ENCODE measurements at regions not wholly inside any gene's neighbourhood (a gene's known extent, or its start where the extent isn't known, plus 50 kb on each side); places are given as distances from the start of the nearest gene placed in this dataset.
"Not testable (repeated sequence)": the region's sequence is repeated elsewhere in the genome, so short reads cannot be mapped to it uniquely, and the experiment has no call there.

- no peak for TF ChIP-seq ZNF274 (IDR thresholded peaks at IDR 0.05; ENCODE audit: low read depth, low read length)
- no peak overlapping the region for H3K4me3 ChIP-seq (ENCODE audit: low read length)
Observed at GRCh38 chrX:13397878-13398818, 78.3 kb upstream of the ATXN3L start.

GRCh38 chrX:13396924-13397323, 77.1 kb upstream of the ATXN3L start:
- no peak for TF ChIP-seq ZNF274 (IDR thresholded peaks at IDR 0.05; ENCODE audit: low read depth, low read length)

GRCh38 chrX:13389501-13389900, 69.6 kb upstream of the ATXN3L start:
- no peak for TF ChIP-seq ZNF274 (IDR thresholded peaks at IDR 0.05; ENCODE audit: low read depth, low read length)
- no peak overlapping the region for H3K4me3 ChIP-seq (ENCODE audit: low read length)

More at GRCh38 chrX:13396924-13397323, 77.1 kb upstream of the ATXN3L start:
- H3K4me3 ChIP-seq (ENCODE audit: low read length), result no peak overlapping the region

DNA sequence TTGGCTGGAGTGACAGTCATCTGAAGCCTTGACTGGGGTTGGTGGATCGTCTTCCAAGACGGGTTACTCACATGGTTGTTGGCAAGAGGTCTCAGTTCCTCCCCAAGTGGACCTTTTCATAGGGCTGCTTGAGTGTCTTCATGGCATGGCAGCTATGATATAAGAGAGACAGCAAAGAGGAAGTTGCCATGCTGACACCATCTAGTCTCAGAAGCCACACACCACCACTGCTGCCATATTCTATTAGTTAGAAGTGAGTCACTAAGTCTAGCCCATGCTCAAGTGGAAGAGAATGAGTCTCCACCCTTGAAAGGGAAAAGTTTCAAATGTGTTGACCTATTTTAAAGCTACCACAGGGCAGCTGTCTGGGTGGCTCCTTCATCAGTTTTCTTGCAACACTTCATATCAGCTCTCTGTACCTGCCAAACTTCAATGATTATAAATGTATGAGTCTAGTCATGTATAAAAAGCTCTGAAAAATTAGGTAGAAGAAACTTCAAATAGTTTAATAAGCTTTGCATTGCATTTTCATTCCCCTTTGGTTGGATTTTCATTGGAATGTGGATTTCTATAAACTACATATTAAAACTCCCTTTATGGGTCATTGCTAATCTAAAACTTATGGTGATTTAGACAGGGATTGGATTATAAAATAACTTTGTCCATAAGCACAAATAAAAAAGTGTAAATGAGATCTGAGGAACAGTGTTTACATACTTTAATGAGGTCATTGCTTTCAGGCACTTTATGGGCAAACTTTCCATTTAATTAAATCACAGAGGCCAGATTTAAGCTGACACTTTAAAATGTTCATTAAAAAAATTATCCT, 68.0 kb upstream of the ATXN3L start:
- no peak overlapping the region for H3K4me3 ChIP-seq (ENCODE audit: low read length)
- no peak for TF ChIP-seq ZNF274 (IDR thresholded peaks at IDR 0.05; ENCODE audit: low read depth, low read length)

- TF ChIP-seq ZNF274 (IDR thresholded peaks at IDR 0.05; ENCODE audit: low read depth, low read length), result no peak
Observed at GRCh38 chrX:13386636-13387035, 66.8 kb upstream of the ATXN3L start.

GRCh38 chrX:13386092-13386491, 66.2 kb upstream of the ATXN3L start:
- no peak overlapping the region for H3K4me3 ChIP-seq (ENCODE audit: low read length)
- no peak for TF ChIP-seq ZNF274 (IDR thresholded peaks at IDR 0.05; ENCODE audit: low read depth, low read length)

More at GRCh38 chrX:13386636-13387035, 66.8 kb upstream of the ATXN3L start:
- no peak overlapping the region for H3K4me3 ChIP-seq (ENCODE audit: low read length)

DNA sequence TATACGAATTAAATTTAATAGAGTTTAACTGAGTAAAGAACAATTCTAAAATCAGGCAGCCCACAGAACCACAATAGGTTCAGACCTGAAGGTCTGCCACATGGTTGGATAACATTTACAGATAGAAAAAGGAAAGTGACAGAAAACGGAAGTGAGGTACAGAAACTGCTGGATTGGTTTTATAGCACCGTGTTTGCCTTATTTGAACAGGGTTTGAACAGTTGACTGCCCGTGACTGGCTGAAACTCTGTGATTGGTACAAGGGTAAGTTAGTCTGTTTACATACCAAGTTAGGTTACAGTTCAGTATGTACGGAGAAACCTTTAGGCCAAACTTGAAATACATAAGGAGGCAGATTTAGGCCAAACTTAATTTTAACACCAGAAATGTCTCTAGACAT, 64.1 kb upstream of the ATXN3L start:
- H3K4me3 ChIP-seq (ENCODE audit: low read length), result no peak overlapping the region
- TF ChIP-seq ZNF274 (IDR thresholded peaks at IDR 0.05; ENCODE audit: low read depth, low read length), result no peak

DNA sequence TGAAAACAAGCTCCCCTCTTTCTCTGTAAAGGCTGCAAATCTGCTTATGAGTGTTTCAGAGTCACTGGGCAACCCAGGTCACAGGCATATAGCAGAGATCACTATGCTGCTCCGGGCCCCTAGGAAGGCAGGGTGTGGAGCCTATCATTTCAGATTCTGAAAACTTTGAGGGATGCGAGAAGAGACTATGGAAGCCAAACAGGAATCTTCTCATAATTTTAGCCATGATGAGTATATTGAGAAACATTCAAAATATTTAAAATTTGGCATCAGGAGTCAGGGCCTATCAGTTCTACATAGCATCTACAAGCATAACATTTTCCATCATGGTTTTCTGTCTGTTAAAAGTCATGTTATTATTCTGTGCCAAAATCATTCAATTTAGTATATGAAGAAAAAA, 61.7 kb upstream of the ATXN3L start:
- no peak overlapping the region for H3K4me3 ChIP-seq (ENCODE audit: low read length)
- TF ChIP-seq ZNF274 (IDR thresholded peaks at IDR 0.05; ENCODE audit: low read depth, low read length), result no peak

- no peak for TF ChIP-seq ZNF274 (IDR thresholded peaks at IDR 0.05; ENCODE audit: low read depth, low read length)
- no peak overlapping the region for H3K4me3 ChIP-seq (ENCODE audit: low read length)
Observed at GRCh38 chrX:13380211-13380610, 60.4 kb upstream of the ATXN3L start.

- not testable (repeated sequence) for H3K4me3 ChIP-seq (ENCODE audit: low read length)
Observed at GRCh38 chrX:13378562-13379518, 59.0 kb upstream of the ATXN3L start.

DNA sequence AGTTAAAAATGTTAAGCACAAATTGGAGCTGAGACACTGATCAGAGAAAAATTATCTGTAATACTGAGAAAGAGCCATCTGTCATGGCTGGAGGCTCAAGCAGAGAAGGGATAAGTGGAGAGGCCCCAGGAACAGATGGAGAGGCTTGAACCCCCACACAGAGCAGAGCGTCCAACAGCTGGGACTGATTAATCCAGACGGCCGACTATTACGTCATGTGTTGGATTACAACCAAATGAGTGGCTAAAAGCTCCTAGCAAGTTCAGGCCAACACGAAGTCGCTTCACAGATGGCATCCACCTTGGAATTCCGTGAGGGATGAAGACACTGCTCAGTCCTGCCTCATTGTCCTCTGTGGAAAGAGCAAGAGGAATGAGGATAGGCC, 57.7 kb upstream of the ATXN3L start:
- H3K4me3 ChIP-seq (ENCODE audit: low read length), result no peak overlapping the region
- no peak for TF ChIP-seq ZNF274 (IDR thresholded peaks at IDR 0.05; ENCODE audit: low read depth, low read length)

DNA sequence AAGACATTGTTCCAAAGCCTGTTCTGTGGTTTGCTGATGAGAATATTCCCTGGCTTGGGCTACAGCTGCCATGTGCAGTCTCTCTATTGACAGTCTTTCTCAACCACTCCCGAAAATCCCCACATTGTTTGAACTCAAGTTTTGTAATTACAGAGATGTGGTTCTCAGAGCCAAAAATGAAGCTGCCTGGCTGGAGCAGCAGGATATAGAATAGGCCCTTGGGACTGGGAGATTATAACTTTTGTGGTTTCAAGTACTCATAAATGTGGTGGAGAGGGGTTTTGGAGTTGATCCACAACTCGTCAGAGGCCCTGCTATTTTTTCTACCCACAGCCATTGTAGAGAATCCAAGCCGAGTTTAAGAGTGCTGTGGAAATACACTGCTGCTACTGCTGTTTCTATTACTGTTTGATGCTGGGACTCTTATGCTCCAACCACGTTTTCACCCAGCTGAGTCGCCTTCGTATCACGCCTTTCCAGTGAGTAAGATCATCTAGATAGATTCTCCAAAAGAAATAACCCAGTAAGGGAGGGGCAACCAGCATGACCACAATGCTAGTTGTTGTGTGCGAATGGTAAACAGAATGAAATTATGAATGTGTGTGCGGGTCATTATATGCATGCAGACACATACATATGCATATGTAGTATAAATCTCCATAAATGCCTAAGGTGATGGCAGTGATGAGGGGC, 57.1 kb upstream of the ATXN3L start:
- no peak overlapping the region for H3K4me3 ChIP-seq (ENCODE audit: low read length)
- no peak for TF ChIP-seq ZNF274 (IDR thresholded peaks at IDR 0.05; ENCODE audit: low read depth, low read length)

GRCh38 chrX:13375596-13375995, 55.7 kb upstream of the ATXN3L start:
- not testable (repeated sequence) for H3K4me3 ChIP-seq (ENCODE audit: low read length)

Measured in GM08714 (cell line).